ENCODE measurements at regions not wholly inside any gene's neighbourhood (a gene's known extent, or its start where the extent isn't known, plus 50 kb on each side); places are given as distances from the start of the nearest gene placed in this dataset.
"Not testable (repeated sequence)": the region's sequence is repeated elsewhere in the genome, so short reads cannot be mapped to it uniquely, and the experiment has no call there.

DNA sequence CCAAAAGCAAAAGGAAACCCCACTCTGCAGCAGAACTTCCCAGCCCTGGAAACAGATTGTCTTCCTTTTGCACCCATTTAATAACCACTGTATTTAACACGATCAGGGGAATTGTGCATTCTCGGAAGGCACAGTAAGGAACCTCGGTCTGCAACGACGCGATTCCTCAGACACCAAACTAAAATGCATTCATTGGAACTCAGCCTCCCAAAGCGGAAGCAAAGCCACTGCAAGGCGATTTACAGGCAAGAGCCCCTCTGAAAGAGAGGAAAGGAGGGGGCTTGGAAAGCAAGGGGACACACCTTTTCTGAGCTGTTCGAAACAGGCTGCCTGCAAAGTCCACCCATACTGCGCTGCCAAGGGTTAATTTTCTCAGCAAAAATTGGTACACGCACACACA is 297.7 kb downstream of the OMA1 start:
- no peak for TF ChIP-seq POLR2A (IDR thresholded peaks at IDR 0.05; ENCODE audit: low read depth, low read length)
- no peak for TF ChIP-seq POLR2AphosphoS5 (IDR thresholded peaks at IDR 0.05; ENCODE audit: low read depth, low read length)
- TF ChIP-seq TAF1 (IDR thresholded peaks at IDR 0.05; ENCODE audit: borderline replicate concordance, low read depth, low read length) = no peak
- no peak for FAIRE-seq
- no peak for DNase-seq (ENCODE audit: insufficient read length)

DNA sequence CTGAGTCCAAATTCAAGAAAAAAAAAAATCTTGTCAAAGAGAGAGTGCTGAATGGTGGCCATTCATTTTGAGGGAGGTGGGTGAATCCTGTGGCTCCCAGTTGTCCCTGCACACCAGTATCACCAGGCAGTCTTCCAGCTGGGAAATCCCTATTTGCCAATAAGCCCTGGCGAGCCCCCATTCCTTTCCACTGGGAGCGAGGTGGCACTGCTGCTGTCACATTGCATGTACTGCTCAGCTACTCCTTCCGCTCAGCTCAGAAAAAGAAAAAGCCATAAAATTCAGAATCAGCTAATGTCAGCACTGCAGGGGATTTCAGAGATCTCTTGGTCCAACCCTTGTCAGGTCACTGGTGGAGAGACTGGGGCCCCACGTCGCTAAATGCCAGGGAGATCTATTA is 298.5 kb downstream of the OMA1 start:
- TF ChIP-seq TAF1 (IDR thresholded peaks at IDR 0.05; ENCODE audit: borderline replicate concordance, low read depth, low read length) = no peak
- TF ChIP-seq POLR2AphosphoS5 (IDR thresholded peaks at IDR 0.05; ENCODE audit: low read depth, low read length) = no peak
- TF ChIP-seq POLR2A (IDR thresholded peaks at IDR 0.05; ENCODE audit: low read depth, low read length) = no peak
- FAIRE-seq = no peak
- no peak for DNase-seq (ENCODE audit: insufficient read length)

DNA sequence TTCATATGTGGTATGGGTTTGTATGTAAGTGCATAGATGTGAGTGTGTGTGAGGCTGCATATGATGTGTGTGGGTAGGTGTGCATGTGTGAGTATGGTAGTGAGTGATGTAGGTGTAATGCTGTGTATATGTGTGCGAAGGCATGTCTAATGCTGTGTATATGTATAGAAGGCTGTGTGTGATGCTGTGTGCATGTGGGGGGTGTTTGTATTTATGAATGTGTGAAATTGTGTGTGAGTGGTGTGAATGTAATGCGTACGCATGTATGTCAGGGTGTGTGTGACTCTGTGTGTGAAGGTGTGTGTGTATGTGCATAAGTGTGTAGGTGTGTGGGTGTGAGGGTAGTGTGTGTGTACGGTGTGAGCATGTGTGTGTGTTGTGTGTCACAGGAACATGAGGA is 300.0 kb downstream of the OMA1 start:
- TF ChIP-seq POLR2A (IDR thresholded peaks at IDR 0.05; ENCODE audit: low read depth, low read length) (no peak), POLR2AphosphoS5 (IDR thresholded peaks at IDR 0.05; ENCODE audit: low read depth, low read length) (no peak), TAF1 (IDR thresholded peaks at IDR 0.05; ENCODE audit: borderline replicate concordance, low read depth, low read length) (no peak)

DNA sequence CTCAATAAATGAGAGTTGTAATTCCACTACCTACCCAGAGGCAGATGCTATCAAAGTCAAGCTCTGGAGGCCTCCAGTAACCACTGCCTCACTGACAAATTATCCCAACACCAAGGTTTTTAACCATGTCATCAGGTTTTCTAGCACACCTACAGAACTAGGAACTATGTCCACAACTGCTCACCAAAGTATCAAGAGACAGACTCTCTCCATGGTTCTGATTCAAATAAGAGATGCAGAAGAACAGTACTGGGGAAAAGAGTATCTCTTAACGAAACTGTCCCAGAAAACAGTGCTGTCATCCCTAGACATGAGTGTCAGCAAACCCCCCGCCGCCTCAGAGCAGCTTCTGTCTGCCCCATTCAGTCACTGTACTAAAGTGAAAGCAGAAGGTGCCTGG is 301.7 kb downstream of the OMA1 start:
- no peak for DNase-seq (ENCODE audit: insufficient read length)
- no peak for FAIRE-seq
- TF ChIP-seq POLR2AphosphoS5 (IDR thresholded peaks at IDR 0.05; ENCODE audit: low read depth, low read length) (no peak), TAF1 (IDR thresholded peaks at IDR 0.05; ENCODE audit: borderline replicate concordance, low read depth, low read length) (no peak), POLR2A (IDR thresholded peaks at IDR 0.05; ENCODE audit: low read depth, low read length) (no peak)

More for the DNA sequence above, 300.0 kb downstream of the OMA1 start:
- DNase-seq (ENCODE audit: insufficient read length) (no peak), FAIRE-seq (no peak)

DNA sequence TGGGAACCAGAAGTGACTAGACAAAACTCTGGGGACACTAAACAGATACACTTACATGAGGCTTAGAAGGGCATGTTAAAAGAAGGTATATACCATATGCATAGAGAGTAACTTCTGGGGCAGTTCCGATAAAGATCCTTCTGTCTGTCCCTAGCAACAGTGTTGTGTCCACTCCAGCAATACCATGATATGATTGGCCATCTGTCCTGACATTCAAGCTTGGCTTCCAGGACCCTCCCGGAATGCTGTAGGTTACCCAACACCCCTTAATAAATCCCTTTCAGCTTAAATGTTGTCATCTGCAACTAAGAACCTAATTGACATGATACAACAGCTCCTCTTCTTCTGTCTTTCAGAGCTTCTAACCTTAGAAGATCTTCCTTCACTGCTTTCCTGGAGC is 307.7 kb downstream of the OMA1 start:
- DNase-seq (ENCODE audit: insufficient read length) (no peak), FAIRE-seq (no peak)
- TF ChIP-seq POLR2A (IDR thresholded peaks at IDR 0.05; ENCODE audit: low read depth, low read length) = no peak

DNA sequence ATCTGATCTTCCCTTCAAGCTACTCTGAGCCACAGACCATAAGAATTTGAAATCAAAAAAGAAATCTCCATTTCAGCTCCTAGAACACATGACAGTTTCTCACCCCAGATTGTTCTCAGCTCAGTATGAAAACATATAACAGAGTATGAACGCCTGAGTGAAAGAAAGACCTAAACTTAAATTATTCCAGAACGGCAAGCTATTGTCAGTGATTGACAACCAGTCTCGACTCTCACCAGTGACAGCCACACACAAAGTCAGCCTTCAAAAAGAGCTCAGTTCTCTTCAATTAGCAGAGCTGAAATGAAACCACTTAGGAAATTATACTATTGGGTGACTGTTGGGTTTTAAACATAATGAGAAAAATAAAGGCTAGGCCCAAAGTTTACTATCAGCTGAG is 312.8 kb downstream of the OMA1 start:
- DNase-seq (ENCODE audit: insufficient read length) = no peak
- no peak for FAIRE-seq
- no peak for TF ChIP-seq TAF1 (IDR thresholded peaks at IDR 0.05; ENCODE audit: borderline replicate concordance, low read depth, low read length)
- no peak for TF ChIP-seq POLR2A (IDR thresholded peaks at IDR 0.05; ENCODE audit: low read depth, low read length)
- no peak for TF ChIP-seq POLR2AphosphoS5 (IDR thresholded peaks at IDR 0.05; ENCODE audit: low read depth, low read length)

DNA sequence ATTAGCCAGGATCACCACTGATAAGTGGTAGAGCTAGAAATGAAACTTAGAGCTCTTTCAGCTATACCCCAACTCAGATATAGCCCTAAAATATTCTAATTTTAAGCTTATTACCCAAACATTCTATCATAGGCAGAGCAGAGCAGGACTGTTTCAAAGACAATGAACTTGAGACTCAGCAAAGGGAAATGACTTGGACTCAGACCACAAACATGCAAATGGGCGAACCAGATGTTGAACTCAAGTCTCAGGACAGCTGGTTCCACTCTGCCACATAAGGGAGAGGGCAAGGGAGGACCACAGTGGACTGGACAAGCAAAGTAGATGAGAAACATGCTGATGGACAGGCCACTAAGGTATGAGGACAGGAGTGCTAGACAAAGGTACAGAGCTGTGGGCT is 315.3 kb downstream of the OMA1 start:
- peak; percentile 33 for FAIRE-seq

DNA sequence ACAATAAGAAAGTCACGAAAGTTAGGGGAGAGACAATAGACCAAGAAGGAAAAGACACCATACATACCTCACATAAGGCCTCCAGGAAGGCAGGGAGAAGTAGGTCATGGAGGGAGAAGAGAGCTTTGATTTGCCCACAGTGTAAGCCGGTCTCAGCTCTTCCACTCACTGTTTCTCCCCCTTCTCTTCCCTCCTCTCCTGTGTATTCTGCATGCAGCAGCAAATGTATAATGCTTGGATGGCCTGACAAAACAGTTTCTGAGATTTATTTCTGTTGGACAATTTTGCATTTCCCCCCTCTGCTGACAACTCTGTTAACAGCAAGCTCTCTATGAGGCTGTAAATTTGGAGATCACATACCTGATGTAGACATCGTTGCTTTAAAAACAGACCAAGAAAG is 318.9 kb downstream of the OMA1 start:
- FAIRE-seq (no peak), DNase-seq (ENCODE audit: insufficient read length) (no peak)
- TF ChIP-seq TAF1 (IDR thresholded peaks at IDR 0.05; ENCODE audit: borderline replicate concordance, low read depth, low read length) = no peak
- TF ChIP-seq POLR2A (IDR thresholded peaks at IDR 0.05; ENCODE audit: low read depth, low read length) = no peak
- TF ChIP-seq POLR2AphosphoS5 (IDR thresholded peaks at IDR 0.05; ENCODE audit: low read depth, low read length) = no peak

More for the DNA sequence above, 315.3 kb downstream of the OMA1 start:
- no peak for TF ChIP-seq POLR2AphosphoS5 (IDR thresholded peaks at IDR 0.05; ENCODE audit: low read depth, low read length)
- no peak for TF ChIP-seq POLR2A (IDR thresholded peaks at IDR 0.05; ENCODE audit: low read depth, low read length)
- no peak for TF ChIP-seq TAF1 (IDR thresholded peaks at IDR 0.05; ENCODE audit: borderline replicate concordance, low read depth, low read length)
- no peak for DNase-seq (ENCODE audit: insufficient read length)

DNA sequence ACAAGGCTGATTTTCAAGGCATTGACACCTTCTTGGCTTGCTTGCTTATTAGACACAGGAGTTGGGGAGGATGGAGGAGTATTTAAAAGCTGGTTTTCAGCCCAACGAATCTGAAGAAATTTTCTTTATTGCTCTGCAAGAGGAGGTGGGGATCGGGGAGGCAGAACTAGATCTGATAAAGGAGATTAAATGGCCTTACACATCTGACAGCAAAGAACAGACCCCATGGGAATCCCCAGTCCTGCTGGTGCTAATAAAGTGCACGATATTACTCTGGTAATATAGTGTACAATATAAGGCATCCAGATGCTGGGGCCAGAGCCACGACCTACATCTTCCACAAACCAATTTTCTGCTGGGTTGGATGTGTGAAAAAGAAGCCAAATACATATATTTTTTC is 323.0 kb downstream of the OMA1 start:
- no peak for DNase-seq (ENCODE audit: insufficient read length)
- FAIRE-seq = no peak
- no peak for TF ChIP-seq POLR2AphosphoS5 (IDR thresholded peaks at IDR 0.05; ENCODE audit: low read depth, low read length)

DNA sequence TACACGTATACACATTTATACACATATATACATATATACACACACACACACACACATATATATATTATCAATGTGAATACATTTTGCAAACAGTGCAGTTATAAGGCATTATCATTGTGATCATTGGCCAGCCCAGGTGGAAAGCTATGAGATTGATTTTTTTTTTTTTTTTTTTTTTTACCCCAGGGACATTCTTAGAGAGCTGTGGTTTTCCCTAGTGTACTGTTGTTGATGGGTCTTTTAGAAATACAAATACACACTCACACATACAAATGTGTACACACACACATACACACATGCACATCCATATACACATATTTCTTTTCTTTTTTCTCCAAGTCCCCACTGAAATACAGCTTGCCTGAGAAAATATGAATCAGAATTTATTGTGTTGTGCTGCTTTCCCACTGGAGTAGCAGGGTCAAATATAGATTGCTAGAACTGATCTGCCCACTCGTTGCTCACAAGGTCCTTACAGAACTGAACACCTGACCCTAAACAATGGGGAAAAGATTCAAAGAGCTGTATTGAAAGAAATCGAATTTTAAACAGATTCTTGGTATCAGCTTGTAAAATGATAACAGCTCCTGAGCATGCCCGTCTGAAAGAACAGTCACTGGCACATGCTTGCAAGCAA is 325.6 kb downstream of the OMA1 start:
- DNase-seq (ENCODE audit: insufficient read length) (no peak), FAIRE-seq (no peak)
- no peak for TF ChIP-seq TAF1 (IDR thresholded peaks at IDR 0.05; ENCODE audit: borderline replicate concordance, low read depth, low read length)
- no peak for TF ChIP-seq POLR2A (IDR thresholded peaks at IDR 0.05; ENCODE audit: low read depth, low read length)
- TF ChIP-seq POLR2AphosphoS5 (IDR thresholded peaks at IDR 0.05; ENCODE audit: low read depth, low read length) = no peak

DNA sequence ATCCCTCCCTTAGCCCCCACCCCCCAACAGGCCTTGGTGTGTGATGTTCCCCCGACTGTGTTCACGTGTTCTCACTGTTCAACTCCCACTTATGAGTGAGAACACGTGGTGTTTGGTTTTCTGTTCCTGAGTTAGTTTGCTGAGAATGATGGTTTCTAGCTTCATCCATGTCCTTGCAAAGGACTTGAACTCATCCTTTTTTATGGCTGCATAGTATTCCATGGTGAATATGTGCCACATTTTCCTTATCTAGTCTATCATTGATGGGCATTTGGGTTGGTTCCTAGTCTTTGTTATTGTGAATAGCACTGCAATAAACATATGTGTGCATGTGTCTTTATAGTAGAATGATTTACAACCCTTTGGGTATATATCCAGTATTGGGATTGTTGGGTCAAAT is 330.4 kb downstream of the OMA1 start:
- DNase-seq (ENCODE audit: insufficient read length); FAIRE-seq: not testable (repeated sequence)

DNA sequence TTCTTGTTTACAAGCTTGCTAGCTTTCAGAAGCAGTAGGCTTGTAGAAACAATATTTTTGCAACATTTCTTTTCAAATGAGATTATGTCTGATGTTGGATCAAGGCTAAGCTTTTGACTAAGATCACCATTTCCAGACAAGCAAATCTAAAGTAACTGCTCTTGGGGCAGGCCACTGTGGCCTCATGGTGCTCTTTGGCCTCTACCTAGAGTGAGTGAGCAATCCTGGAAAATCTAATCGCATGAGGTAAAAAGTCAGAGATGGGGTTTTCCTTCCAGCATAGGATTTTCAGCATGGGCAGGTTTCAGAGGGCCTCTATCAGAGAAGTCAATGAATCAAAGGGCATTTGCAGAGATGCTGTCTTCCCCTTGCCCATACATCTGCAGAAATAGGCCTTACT is 331.9 kb downstream of the OMA1 start:
- TF ChIP-seq POLR2AphosphoS5 (IDR thresholded peaks at IDR 0.05; ENCODE audit: low read depth, low read length) (no peak), POLR2A (IDR thresholded peaks at IDR 0.05; ENCODE audit: low read depth, low read length) (no peak), TAF1 (IDR thresholded peaks at IDR 0.05; ENCODE audit: borderline replicate concordance, low read depth, low read length) (no peak)
- DNase-seq (ENCODE audit: insufficient read length) (no peak), FAIRE-seq (no peak)

DNA sequence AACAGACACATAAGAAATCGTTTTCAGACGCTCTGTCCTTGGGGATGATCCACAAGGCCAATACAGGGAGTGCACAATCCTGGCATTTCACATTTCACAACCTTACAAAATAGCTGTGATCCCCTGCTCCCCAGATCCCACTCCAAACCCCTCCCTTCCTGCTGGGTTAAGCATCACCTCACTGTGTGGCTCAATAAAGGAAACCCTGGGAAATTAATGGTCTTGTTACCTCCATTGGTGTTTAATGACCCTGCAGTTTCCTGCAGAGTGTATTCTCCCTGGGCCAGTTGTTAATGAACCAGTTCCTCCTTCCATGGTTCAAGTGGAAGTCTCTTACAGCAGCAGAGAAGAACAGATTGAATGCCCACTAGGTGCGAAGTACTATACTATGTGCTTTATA is 334.7 kb downstream of the OMA1 start:
- DNase-seq (ENCODE audit: insufficient read length) (no peak), FAIRE-seq (no peak)
- TF ChIP-seq POLR2AphosphoS5 (IDR thresholded peaks at IDR 0.05; ENCODE audit: low read depth, low read length) = no peak
- TF ChIP-seq TAF1 (IDR thresholded peaks at IDR 0.05; ENCODE audit: borderline replicate concordance, low read depth, low read length) = no peak
- no peak for TF ChIP-seq POLR2A (IDR thresholded peaks at IDR 0.05; ENCODE audit: low read depth, low read length)
